Glutamatergic neuron (in vitro differentiated cells): ENCODE measurements at regions not wholly inside any gene's neighbourhood (a gene's known extent, or its start where the extent isn't known, plus 50 kb on each side); places are given as distances from the start of the nearest gene placed in this dataset.
"Not testable (repeated sequence)": the region's sequence is repeated elsewhere in the genome, so short reads cannot be mapped to it uniquely, and the experiment has no call there.

Source experiments
- DNase-seq: peaks from one replicate; pipeline ENCODE4 v3.0.0; 2022
- H3K27ac Mint-ChIP-seq: one replicate; pipeline ENCODE4 v1.8.0; 2020; ENCODE audit warnings: mild to moderate bottlenecking, mixed read lengths, inconsistent platforms; ENCODE audit not compliant: unreplicated experiment
- H3K27me3 Mint-ChIP-seq: one replicate; pipeline ENCODE4 v1.8.0; 2020; ENCODE audit warnings: mild to moderate bottlenecking, moderate library complexity, mixed read lengths, inconsistent platforms; ENCODE audit not compliant: unreplicated experiment
- H3K36me3 Mint-ChIP-seq: one replicate; pipeline ENCODE4 v1.8.0; 2020; ENCODE audit warnings: mild to moderate bottlenecking, mixed read lengths, inconsistent platforms; ENCODE audit not compliant: unreplicated experiment
- H3K4me1 Mint-ChIP-seq: one replicate; pipeline ENCODE4 v1.8.0; 2020; ENCODE audit warnings: mild to moderate bottlenecking, low read depth, mixed read lengths, inconsistent platforms; ENCODE audit not compliant: unreplicated experiment
- H3K4me3 Mint-ChIP-seq: one replicate; pipeline ENCODE4 v1.8.0; 2020; ENCODE audit warnings: mild to moderate bottlenecking, mixed read lengths, inconsistent platforms; ENCODE audit not compliant: unreplicated experiment
- H3K9me3 Mint-ChIP-seq: one replicate; pipeline ENCODE4 v1.8.0; 2020; ENCODE audit warnings: mild to moderate bottlenecking, moderate library complexity, mixed read lengths, inconsistent platforms; ENCODE audit not compliant: unreplicated experiment
- TF ChIP-seq, protein P1 (sequence below): fragments of 200-600 bp; sonication (generic); IDR thresholded peaks from one replicate; pipeline ENCODE4 v1.5.0; 2021; ENCODE audit not compliant: partially characterized antibody, unreplicated experiment

DNA sequence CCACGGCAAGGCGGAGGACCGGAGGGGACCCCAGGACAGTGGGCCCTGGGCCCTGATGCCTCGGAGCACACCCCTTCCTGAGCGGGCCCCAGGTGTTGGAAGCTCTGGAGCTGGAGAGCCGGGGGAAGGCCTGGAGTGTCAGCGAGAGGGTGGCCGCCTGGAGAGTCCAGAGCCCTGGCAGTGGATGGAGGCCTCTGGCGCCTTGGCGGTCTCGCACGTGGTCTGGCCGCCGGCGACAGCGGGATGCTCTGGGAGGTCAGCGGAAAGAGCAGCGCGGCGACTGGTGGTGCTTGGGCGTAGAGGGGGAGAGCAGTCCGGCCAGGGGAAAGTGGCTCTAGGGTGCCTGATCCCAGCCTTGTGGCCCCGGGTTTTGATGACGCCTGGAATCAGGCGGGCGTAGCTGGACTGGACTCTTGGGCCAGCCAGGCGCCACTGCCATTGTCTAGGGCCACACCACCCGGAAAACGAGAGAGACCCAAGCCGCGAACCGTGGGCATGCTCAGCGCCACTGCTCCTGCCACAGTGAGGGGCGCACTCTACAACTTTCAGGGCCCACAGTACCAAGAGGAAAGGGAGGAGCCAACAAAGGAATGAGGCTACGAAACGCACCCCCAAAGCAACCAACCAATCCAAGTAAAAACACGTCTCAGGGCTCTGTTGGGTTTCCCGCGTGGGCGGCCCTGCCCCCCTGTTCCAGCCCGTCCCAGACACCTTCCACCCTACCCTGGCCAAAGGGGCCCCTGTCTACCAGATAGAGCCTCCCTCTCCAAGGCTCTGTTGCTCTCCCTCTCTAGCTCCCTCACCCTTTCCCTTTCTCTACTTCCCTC lies 1381.2 kb upstream of the DEFB115 start:
- peaks cover 50% of the 10 kb centered on the region for H3K9me3 Mint-ChIP-seq
- not testable (repeated sequence) for H3K4me3 Mint-ChIP-seq, H3K27ac Mint-ChIP-seq, H3K4me1 Mint-ChIP-seq, DNase-seq
- peaks cover 29% of the 10 kb centered on the region for H3K27me3 Mint-ChIP-seq
- H3K36me3 Mint-ChIP-seq: peaks cover 19% of the 10 kb centered on the region

DNA sequence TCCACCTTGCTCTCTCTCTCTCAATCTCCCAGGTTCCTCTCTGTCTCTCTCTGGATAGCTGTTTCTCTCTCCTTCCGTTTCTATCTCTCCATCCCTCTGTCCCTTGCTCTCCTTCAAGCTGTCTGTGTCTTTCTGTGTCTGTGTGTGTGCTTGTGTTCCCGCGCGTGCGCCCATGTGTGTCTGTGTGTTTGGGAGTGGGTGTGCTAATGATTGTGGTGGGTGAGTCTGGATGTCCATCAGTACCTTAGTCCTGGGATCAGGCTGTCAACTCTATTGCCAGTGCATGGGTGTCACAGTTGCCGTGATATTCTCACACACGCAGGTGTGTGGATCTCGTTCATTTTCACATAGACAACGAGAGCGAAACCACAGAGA lies 1380.6 kb upstream of the DEFB115 start:
- TF ChIP-seq, protein P1, sequence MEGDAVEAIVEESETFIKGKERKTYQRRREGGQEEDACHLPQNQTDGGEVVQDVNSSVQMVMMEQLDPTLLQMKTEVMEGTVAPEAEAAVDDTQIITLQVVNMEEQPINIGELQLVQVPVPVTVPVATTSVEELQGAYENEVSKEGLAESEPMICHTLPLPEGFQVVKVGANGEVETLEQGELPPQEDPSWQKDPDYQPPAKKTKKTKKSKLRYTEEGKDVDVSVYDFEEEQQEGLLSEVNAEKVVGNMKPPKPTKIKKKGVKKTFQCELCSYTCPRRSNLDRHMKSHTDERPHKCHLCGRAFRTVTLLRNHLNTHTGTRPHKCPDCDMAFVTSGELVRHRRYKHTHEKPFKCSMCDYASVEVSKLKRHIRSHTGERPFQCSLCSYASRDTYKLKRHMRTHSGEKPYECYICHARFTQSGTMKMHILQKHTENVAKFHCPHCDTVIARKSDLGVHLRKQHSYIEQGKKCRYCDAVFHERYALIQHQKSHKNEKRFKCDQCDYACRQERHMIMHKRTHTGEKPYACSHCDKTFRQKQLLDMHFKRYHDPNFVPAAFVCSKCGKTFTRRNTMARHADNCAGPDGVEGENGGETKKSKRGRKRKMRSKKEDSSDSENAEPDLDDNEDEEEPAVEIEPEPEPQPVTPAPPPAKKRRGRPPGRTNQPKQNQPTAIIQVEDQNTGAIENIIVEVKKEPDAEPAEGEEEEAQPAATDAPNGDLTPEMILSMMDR: no peak
- H3K36me3 Mint-ChIP-seq: peaks cover 19% of the 10 kb centered on the region
- peaks cover 29% of the 10 kb centered on the region for H3K27me3 Mint-ChIP-seq
- H3K4me3 Mint-ChIP-seq: no peak overlapping the region
- H3K27ac Mint-ChIP-seq: no peak overlapping the region
- H3K4me1 Mint-ChIP-seq: no peaks in the 10 kb centered on the region
- H3K9me3 Mint-ChIP-seq: peaks cover 48% of the 10 kb centered on the region
- no peak for DNase-seq

DNA sequence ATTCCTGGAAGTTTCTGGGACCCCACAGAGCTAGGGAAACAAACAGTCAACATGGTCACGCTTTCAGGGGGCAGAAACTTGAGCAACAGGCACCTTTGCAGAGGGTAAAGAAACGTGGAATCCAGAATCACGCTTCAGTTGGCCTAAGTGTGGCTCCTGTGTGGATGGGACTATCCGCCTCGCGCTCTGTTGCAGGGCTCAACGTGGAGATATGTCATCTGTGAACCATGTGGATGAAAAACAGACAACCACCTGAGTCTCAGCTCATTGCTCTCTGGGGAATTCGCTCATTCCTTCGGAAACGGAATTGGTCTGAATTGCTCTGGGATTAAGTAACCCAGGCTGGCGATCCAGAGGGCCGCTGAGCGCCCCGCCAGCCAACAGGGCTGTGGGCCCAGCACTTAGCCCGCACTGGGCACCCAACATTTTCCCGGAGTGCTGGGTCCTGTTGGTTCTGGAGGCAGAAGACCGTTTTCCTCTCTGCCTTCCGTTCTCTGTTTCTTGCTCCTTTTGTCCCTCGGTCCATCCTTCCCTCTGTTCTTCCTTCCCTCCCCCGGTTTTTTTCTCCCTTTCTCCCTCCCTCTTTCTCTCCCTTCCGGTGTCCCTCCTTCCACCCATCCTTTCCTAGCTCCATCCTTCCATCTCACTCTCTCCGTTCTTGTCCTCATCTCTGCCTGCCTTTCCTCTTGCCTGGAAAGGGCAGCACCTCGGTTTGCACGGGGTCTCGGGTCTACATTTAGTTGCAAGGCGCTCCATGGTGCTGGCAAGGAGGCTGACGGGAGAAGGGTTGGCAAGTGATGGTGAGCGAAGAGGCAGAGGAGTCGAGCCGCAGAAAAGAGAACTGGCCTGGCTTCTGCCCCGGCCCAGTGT lies 1379.8 kb upstream of the DEFB115 start:
- not testable (repeated sequence) for DNase-seq, H3K27ac Mint-ChIP-seq, H3K4me3 Mint-ChIP-seq, H3K4me1 Mint-ChIP-seq
- H3K27me3 Mint-ChIP-seq: peaks cover 31% of the 10 kb centered on the region
- H3K9me3 Mint-ChIP-seq: peaks cover 53% of the 10 kb centered on the region
- H3K36me3 Mint-ChIP-seq: peaks cover 24% of the 10 kb centered on the region

DNA sequence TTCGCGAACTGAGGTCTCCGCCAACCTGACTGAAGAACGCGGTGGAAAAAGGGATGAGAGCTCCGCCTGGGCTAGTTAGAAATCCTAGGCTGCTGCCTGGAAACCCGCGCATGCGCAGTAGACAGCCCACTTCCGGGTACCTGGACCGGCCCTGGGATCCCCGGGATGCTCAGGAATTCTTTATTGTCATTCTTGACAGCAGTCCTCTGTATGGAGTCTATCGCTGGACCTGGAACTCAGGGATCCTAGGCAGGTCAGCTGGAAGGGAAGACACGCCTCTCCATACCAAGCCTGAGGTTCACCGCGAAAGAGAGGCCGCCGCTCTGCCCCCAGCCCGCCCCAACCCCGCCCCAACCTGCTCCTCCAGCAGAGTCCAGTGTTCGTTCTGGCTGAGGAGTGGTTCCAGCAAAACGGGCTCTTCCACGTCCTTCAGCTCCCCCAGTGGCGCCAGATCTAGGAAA lies 1379.2 kb upstream of the DEFB115 start:
- TF ChIP-seq, protein P1: no peak
- DNase-seq: no peak
- Mint-ChIP-seq H3K9me3 (peaks cover 47% of the 10 kb centered on the region), H3K27ac (no peak overlapping the region), H3K4me1 (no peaks in the 10 kb centered on the region), H3K27me3 (peaks cover 29% of the 10 kb centered on the region), H3K4me3 (no peak overlapping the region), H3K36me3 (peaks cover 24% of the 10 kb centered on the region)

DNA sequence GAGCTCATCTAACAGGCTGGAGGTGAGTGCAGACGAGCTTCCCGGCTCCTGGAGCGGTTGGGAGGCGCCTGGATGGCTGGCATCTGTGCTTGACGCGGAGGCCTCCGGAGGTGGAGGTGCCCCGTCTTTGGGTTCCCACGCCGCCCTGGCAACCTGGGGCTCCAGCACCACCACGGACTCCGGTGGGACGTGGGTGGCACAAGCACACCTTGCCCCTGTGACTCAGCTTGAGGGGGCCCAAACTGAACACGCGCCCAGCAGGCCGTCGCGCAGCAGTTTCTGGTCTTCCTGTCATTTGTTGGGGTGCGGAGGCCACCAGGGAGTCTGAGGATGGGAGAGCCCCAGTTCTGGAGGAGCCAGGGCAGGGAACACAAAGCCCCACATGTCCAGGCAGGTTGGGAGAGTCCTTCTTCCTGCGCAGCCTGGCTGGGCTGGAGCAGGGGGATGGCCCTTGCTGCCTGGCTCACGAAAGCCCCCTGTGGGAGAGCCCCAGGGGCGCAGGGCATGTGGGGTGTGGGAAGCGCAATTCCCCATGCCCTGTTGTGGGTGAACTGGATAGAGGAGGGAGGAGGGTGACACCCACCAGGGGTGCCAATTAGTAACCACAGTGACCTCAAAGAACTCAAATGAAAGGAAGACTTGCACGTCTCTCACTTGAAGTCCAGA lies 1378.6 kb upstream of the DEFB115 start:
- H3K27ac Mint-ChIP-seq: peak overlapping the region; percentile 44
- H3K9me3 Mint-ChIP-seq: peaks cover 49% of the 10 kb centered on the region
- TF ChIP-seq, protein P1: no peak
- H3K4me1 Mint-ChIP-seq: no peaks in the 10 kb centered on the region
- H3K27me3 Mint-ChIP-seq: peaks cover 29% of the 10 kb centered on the region
- H3K4me3 Mint-ChIP-seq: no peak overlapping the region
- H3K36me3 Mint-ChIP-seq: peaks cover 24% of the 10 kb centered on the region
- DNase-seq: no peak

DNA sequence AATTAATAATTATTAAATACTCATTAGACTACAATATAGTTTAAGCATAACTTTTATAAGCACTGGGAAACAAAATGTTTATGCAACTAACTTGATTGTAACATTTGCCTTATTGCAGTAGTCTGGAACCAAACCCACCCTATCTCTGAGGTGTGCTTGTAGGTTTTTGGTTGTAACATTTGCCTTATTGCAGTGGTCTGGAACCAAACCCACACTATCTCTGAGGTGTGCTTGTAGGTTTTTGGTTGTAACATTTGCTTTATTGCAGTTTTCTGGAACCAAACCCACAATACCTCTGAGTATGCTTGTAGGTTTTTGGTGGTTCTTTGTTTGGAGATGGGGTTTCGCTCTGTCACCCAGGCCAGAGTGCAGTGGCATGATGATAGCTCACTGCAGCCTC lies 1376.4 kb upstream of the DEFB115 start:
- not testable (repeated sequence) for H3K27ac Mint-ChIP-seq, DNase-seq, H3K4me1 Mint-ChIP-seq, H3K4me3 Mint-ChIP-seq
- Mint-ChIP-seq H3K9me3 (peaks cover 47% of the 10 kb centered on the region), H3K36me3 (peaks cover 26% of the 10 kb centered on the region), H3K27me3 (peaks cover 23% of the 10 kb centered on the region)

DNA sequence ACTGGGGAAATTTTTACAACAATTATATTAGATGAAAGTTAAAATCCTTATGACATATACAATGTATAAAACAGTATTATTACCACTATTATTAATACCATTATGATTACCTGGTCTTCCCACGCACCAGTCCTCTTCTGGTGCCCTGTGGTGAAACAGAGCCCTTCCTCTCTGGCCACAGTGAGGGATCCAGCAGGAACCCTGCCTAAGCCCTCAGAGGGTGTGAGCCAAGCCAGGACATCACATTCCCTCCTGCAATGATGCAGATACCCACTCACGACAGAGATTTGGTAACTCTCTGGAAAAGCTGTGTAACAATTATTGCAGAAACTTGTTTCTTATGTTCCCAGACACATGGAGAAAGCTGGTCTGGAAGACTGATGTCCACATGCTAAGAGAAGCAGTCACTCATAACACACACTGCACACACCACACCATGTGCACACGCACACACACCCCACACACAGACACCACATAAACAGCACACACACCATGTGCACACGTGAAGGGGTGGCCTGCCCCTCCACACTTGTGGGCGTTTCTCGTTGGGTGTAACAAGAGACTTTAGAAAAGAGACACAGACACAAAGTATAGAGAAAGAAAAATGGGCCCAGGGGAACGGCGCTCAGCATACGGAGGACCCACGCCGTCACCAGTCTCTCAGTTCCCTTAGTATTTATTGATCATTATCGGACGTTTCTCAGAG lies 1373.8 kb upstream of the DEFB115 start:
- not testable (repeated sequence) for DNase-seq, H3K4me3 Mint-ChIP-seq, H3K27me3 Mint-ChIP-seq, H3K27ac Mint-ChIP-seq, H3K4me1 Mint-ChIP-seq
- Mint-ChIP-seq H3K36me3 (peaks cover 13% of the 10 kb centered on the region), H3K9me3 (peaks cover 31% of the 10 kb centered on the region)

DNA sequence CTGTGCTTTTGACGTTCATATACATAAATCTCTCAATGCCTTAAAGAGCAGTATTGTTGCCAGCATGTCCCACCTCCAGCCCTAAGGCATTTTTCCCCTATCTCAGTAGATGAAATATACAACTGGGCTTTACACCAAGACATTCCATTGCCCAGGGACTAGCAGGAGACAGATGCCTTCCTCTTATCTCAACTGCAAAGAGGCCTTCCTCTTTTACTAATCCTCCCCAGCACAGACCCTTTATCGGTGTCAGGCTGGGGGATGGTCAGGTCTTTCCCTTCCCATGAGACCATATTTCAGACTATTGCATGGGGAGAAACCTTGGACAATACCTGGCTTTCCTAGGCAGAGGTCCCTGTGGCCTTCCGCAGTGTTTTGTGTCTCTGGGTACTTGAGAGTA lies 1373.1 kb upstream of the DEFB115 start:
- not testable (repeated sequence) for H3K27ac Mint-ChIP-seq, H3K27me3 Mint-ChIP-seq, H3K4me3 Mint-ChIP-seq, DNase-seq, H3K4me1 Mint-ChIP-seq
- Mint-ChIP-seq H3K36me3 (peaks cover 13% of the 10 kb centered on the region), H3K9me3 (peaks cover 27% of the 10 kb centered on the region)
